Endothelial cell of umbilical vein (primary cell): ENCODE measurements at regions not wholly inside any gene's neighbourhood (a gene's known extent, or its start where the extent isn't known, plus 50 kb on each side); places are given as distances from the start of the nearest gene placed in this dataset.

Experiments used
- BruUV-seq: library from RNA; stranded (reverse); fragments of 400-500 nt; replicated peaks from 2 replicates; lab custom pipeline; 2021; lab: Mats Ljungman, UMichigan
- CTCF ChIA-PET: fragments of 300-600, 350-600 bp; sonication (Branson Sonifier 250); formaldehyde crosslinking; loops from one replicate; lab custom pipeline; 2021; ENCODE audit warnings: antibody characterized with exemption, inconsistent platforms; lab: Charles Lee
- POLR2A ChIA-PET: fragments of 300-600, 350-600 bp; sonication (Branson Sonifier 250); formaldehyde crosslinking; loops from one replicate; lab custom pipeline; 2021; ENCODE audit warnings: antibody characterized with exemption, inconsistent platforms; lab: Charles Lee
- DNase-seq: peaks from one replicate; pipeline ENCODE4 v3.0.0-alpha.2; 2011; ENCODE audit warnings: low read depth, low spot score
- FAIRE-seq: peaks from 2 replicates; lab custom pipeline; 2011; peaks lifted over from hg19 to GRCh38; lab: Jason Lieb, UNC
- H2AFZ ChIP-seq: 2 replicates; pipeline ENCODE4 v1.6.0; 2012; ENCODE audit warnings: low read depth, low read length, control low read depth, inconsistent platforms
- H3K27ac ChIP-seq: 2 replicates; pipeline ENCODE4 v1.5.1; 2011; ENCODE audit warnings: low read depth, mild to moderate bottlenecking, control low read depth, low read length, moderate library complexity; ENCODE audit not compliant: insufficient read depth
- H3K27me3 ChIP-seq, 2 experiments: 2 replicates each; pipeline versions ENCODE4 v1.6.0 to v1.6.1; 2011; ENCODE audit warnings: low read length in 2 of 2, mixed read lengths in 1 of 2; ENCODE audit not compliant: control insufficient read depth in 2 of 2, insufficient read depth in 2 of 2
- H3K36me3 ChIP-seq, 2 experiments: 2 replicates in 1 of 2; 3 replicates in 1 of 2; pipeline ENCODE4 v1.5.1; 2011; ENCODE audit warnings: low read length in 2 of 2, mild to moderate bottlenecking in 1 of 2, moderate library complexity in 1 of 2; ENCODE audit not compliant: control insufficient read depth in 2 of 2, insufficient read depth in 2 of 2; ENCODE audit errors: extremely low read depth in 1 of 2
- H3K4me1 ChIP-seq: 3 replicates; pipeline ENCODE4 v1.5.1; 2011; ENCODE audit warnings: mild to moderate bottlenecking, low read length; ENCODE audit not compliant: control insufficient read depth, insufficient read depth; ENCODE audit errors: extremely low read depth
- H3K4me2 ChIP-seq: 2 replicates; pipeline ENCODE4 v1.6.1; 2011; ENCODE audit warnings: low read length, control low read depth, mixed read lengths; ENCODE audit not compliant: insufficient read depth
- H3K4me3 ChIP-seq, 3 experiments: fragments of 200-600 bp in 1 of 3; sonication (generic), shearing (Covaris generic) in 1 of 3; replicated peaks in 1 of 3; 2 replicates each; pipeline ENCODE4 v1.5.1; 2011 to 2016; ENCODE audit warnings: control low read depth in 3 of 3, low read length in 3 of 3, mild to moderate bottlenecking in 2 of 3, inconsistent platforms in 1 of 3, low read depth in 1 of 3, moderate library complexity in 1 of 3; ENCODE audit not compliant: insufficient read depth in 1 of 3
- H3K79me2 ChIP-seq: 2 replicates; pipeline ENCODE4 v1.6.0; 2012; ENCODE audit warnings: low read length, inconsistent platforms; ENCODE audit not compliant: control insufficient read depth, insufficient read depth
- H3K9ac ChIP-seq: replicated peaks from 2 replicates; pipeline ENCODE3; 2011; ENCODE audit warnings: low read length, control low read depth; ENCODE audit not compliant: insufficient read depth; ENCODE audit errors: extremely low read depth
- H3K9me1 ChIP-seq: replicated peaks from 3 replicates; pipeline ENCODE4 v1.6.0; 2011; ENCODE audit warnings: mild to moderate bottlenecking, low read length; ENCODE audit not compliant: control insufficient read depth, insufficient read depth; ENCODE audit errors: extremely low read depth
- H3K9me3 ChIP-seq: replicated peaks from 2 replicates; pipeline ENCODE4 v1.5.1; 2012; ENCODE audit warnings: low read length, inconsistent platforms; ENCODE audit not compliant: control insufficient read depth, insufficient read depth
- H4K20me1 ChIP-seq: replicated peaks from 2 replicates; pipeline ENCODE3; 2011; ENCODE audit warnings: mild to moderate bottlenecking, low read length; ENCODE audit not compliant: control insufficient read depth, insufficient read depth; ENCODE audit errors: extremely low read depth
- EZH2 ChIP-seq: IDR thresholded peaks from 2 replicates; pipeline ENCODE4 v1.6.1; 2012; ENCODE audit warnings: borderline replicate concordance, low read depth, mild to moderate bottlenecking, moderate library complexity, low read length, inconsistent platforms; ENCODE audit not compliant: severe bottlenecking
- FOS ChIP-seq: IDR thresholded peaks from 2 replicates; pipeline ENCODE4 v1.6.1; 2011; ENCODE audit warnings: mild to moderate bottlenecking, low read length, moderate library complexity, borderline replicate concordance; ENCODE audit not compliant: insufficient read depth
- GATA2 ChIP-seq: IDR thresholded peaks from 2 replicates; pipeline ENCODE4 v1.7.0; 2011; ENCODE audit warnings: low read depth, mild to moderate bottlenecking, moderate library complexity, mixed read lengths, low read length; ENCODE audit not compliant: insufficient read length, insufficient read depth
- JUN ChIP-seq: IDR thresholded peaks from 2 replicates; pipeline ENCODE4 v1.6.1; 2011; ENCODE audit warnings: borderline replicate concordance, low read depth; ENCODE audit not compliant: insufficient read length, insufficient read depth
- MYC ChIP-seq: IDR thresholded peaks from one replicate; pipeline ENCODE4 v1.6.1; 2011; ENCODE audit warnings: mild to moderate bottlenecking, low read depth, low read length
- POLR2A ChIP-seq: IDR thresholded peaks from 2 replicates; pipeline ENCODE4 v1.6.1; 2012; ENCODE audit warnings: low read depth, mild to moderate bottlenecking, control low read depth, low read length
- POLR2AphosphoS5 ChIP-seq: IDR thresholded peaks from 2 replicates; pipeline ENCODE4 v1.6.1; 2012; ENCODE audit warnings: low read depth, mild to moderate bottlenecking, control low read depth, low read length, moderate library complexity; ENCODE audit not compliant: insufficient read depth
- dilution Hi-C: fragments of 300-500 bp; cut with MboI; formaldehyde crosslinking; loops from one replicate; pipeline ENCODE4 v1.15.0; 2019; ENCODE audit warnings: low sequenced_read_pairs; ENCODE audit not compliant: extremely low pct_ligation_motif_present
- intact Hi-C: fragments of 100-400 bp; cut with micrococcal nuclease; formaldehyde crosslinking; loops from one replicate; pipeline ENCODE4 v1.10.0; 2022
- TF ChIP-seq, protein P1 (sequence below), 2 donors: IDR thresholded peaks; 1 replicate in 1 of 2; 2 replicates in 1 of 2; pipeline ENCODE4 v1.5.1; 2011; ENCODE audit warnings: low read length in 2 of 2, mild to moderate bottlenecking in 2 of 2, moderate library complexity in 2 of 2, control low read depth in 1 of 2, inconsistent platforms in 1 of 2, low read depth in 1 of 2; ENCODE audit not compliant: insufficient read depth in 1 of 2; ENCODE audit errors: extremely low read depth in 1 of 2
- TF ChIP-seq, protein P2 (sequence below): IDR thresholded peaks from 2 replicates; pipeline ENCODE4 v1.6.1; 2011; ENCODE audit not compliant: insufficient read depth, insufficient read length

GRCh38 chr20:20831794-20832193, 119.3 kb upstream of the RALGAPA2 start:
- Histone ChIP-seq H3K9me3 (no peaks in the 10 kb centered on the region), H4K20me1 (no peaks in the 10 kb centered on the region), H3K4me2 (no peak overlapping the region), H2AFZ (no peak overlapping the region), H3K9me1 (no peaks in the 10 kb centered on the region), H3K9ac (no peak overlapping the region), H3K4me3 (no peak overlapping the region), H3K27ac (no peak overlapping the region), H3K4me1 (no peaks in the 10 kb centered on the region), H3K36me3 (no peaks in the 10 kb centered on the region), H3K79me2 (no peaks in the 10 kb centered on the region), H3K27me3 (peaks cover 0 to 8% of the 10 kb centered on the region in 2 experiments)
- dilution Hi-C loops (no loop called here), intact Hi-C loops (no loop called here)
- ChIA-PET POLR2A (no interaction called here), CTCF (no interaction called here)
- FAIRE-seq: no peak
- DNase-seq: no peak
- TF ChIP-seq EZH2 (no peak), JUN (no peak), POLR2AphosphoS5 (no peak), FOS (no peak)
- TF ChIP-seq, protein P1, sequence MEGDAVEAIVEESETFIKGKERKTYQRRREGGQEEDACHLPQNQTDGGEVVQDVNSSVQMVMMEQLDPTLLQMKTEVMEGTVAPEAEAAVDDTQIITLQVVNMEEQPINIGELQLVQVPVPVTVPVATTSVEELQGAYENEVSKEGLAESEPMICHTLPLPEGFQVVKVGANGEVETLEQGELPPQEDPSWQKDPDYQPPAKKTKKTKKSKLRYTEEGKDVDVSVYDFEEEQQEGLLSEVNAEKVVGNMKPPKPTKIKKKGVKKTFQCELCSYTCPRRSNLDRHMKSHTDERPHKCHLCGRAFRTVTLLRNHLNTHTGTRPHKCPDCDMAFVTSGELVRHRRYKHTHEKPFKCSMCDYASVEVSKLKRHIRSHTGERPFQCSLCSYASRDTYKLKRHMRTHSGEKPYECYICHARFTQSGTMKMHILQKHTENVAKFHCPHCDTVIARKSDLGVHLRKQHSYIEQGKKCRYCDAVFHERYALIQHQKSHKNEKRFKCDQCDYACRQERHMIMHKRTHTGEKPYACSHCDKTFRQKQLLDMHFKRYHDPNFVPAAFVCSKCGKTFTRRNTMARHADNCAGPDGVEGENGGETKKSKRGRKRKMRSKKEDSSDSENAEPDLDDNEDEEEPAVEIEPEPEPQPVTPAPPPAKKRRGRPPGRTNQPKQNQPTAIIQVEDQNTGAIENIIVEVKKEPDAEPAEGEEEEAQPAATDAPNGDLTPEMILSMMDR (IDR thresholded peaks at IDR 0.05; ENCODE audit: extremely low read depth in 1 of 2, insufficient read depth in 1 of 2, low read depth in 1 of 2, low read length in 2 of 2): no peak
- TF ChIP-seq, protein P2, sequence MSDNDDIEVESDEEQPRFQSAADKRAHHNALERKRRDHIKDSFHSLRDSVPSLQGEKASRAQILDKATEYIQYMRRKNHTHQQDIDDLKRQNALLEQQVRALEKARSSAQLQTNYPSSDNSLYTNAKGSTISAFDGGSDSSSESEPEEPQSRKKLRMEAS: no peak
- no TSS peak for BruUV-seq

- Histone ChIP-seq H3K4me2 (no peak overlapping the region), H3K27me3 (peaks cover 0 to 8% of the 10 kb centered on the region in 2 experiments), H3K9me1 (no peaks in the 10 kb centered on the region), H3K27ac (no peak overlapping the region), H4K20me1 (no peaks in the 10 kb centered on the region), H3K79me2 (no peaks in the 10 kb centered on the region), H3K36me3 (no peaks in the 10 kb centered on the region), H3K9ac (no peak overlapping the region), H2AFZ (no peak overlapping the region), H3K9me3 (no peaks in the 10 kb centered on the region), H3K4me3 (no peak overlapping the region), H3K4me1 (peaks cover 2% of the 10 kb centered on the region)
- intact Hi-C loops (loop anchor here (10.0 kb wide), 1 partner anchor 465 kb away; the partner anchor contains the start of gene INSM1), dilution Hi-C loops (no loop called here)
- TF ChIP-seq JUN (no peak), GATA2 (no peak), EZH2 (no peak), MYC (no peak), POLR2A (no peak), POLR2AphosphoS5 (no peak), FOS (no peak)
- TF ChIP-seq, protein P1 (IDR thresholded peaks at IDR 0.05; ENCODE audit: extremely low read depth in 1 of 2, insufficient read depth in 1 of 2, low read depth in 1 of 2, low read length in 2 of 2): no peak
- TF ChIP-seq, protein P2: no peak
- FAIRE-seq (no peak), DNase-seq (no peak)
- no TSS peak for BruUV-seq
- POLR2A ChIA-PET: no interaction called here
- CTCF ChIA-PET: no interaction called here
Observed at GRCh38 chr20:20829681-20830080, 117.2 kb upstream of the RALGAPA2 start.
